ENCODE measurements at regions not wholly inside any gene's neighbourhood (a gene's known extent, or its start where the extent isn't known, plus 50 kb on each side); places are given as distances from the start of the nearest gene placed in this dataset.

GRCh38 chr4:162804351-162804924 lies 362.3 kb downstream of the NAF1 start:
- DNase-seq (ENCODE audit: low spot score in 2 of 2), result no peak
- Histone ChIP-seq H3K4me1 (no peaks in the 10 kb centered on the region), H3K9me3 (peaks cover 4% of the 10 kb centered on the region), H3K4me3 (no peak overlapping the region), H3K27ac (no peak overlapping the region), H3K36me3 (no peaks in the 10 kb centered on the region), H3K27me3 (no peaks in the 10 kb centered on the region)
- 72% methylated on average over 4 of the region's 4 CpGs for WGBS
- TF ChIP-seq CTCF (IDR thresholded peaks at IDR 0.05) (no peak), POLR2A (IDR thresholded peaks at IDR 0.05) (no peak), POLR2AphosphoS5 (IDR thresholded peaks at IDR 0.05) (no peak), EP300 (IDR thresholded peaks at IDR 0.05) (no peak)

- TF ChIP-seq CTCF (IDR thresholded peaks at IDR 0.05), result no peak
- no peak for TF ChIP-seq POLR2AphosphoS5 (IDR thresholded peaks at IDR 0.05)
- TF ChIP-seq POLR2A (IDR thresholded peaks at IDR 0.05), result no peak
- no peak for TF ChIP-seq EP300 (IDR thresholded peaks at IDR 0.05)
- Histone ChIP-seq H3K36me3 (no peaks in the 10 kb centered on the region), H3K27me3 (no peaks in the 10 kb centered on the region), H3K27ac (no peak overlapping the region), H3K4me1 (no peaks in the 10 kb centered on the region), H3K9me3 (peaks cover 4% of the 10 kb centered on the region), H3K4me3 (no peak overlapping the region)
- no peak for DNase-seq (ENCODE audit: low spot score in 2 of 2)
Observed at GRCh38 chr4:162803378-162803777, 363.3 kb downstream of the NAF1 start.

DNA sequence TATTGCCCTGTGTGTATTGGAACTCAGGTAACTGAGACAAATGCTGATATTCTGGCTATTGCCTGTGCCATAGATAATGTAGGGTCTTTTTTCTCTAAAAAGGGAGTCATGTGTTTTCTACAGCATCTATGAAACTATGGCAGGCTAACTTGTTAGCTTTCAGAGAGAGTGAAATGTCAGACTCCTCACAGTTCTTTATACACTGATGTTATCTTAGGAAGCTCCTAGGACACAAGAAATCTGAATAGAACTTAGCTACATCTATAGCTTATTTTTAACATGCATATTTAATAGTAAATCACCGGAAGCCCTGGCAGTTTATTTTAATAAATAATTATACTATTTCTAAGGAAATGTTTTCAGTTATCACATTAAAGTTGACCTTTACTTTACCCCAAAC lies 369.6 kb downstream of the NAF1 start:
- Histone ChIP-seq H3K4me1 (no peaks in the 10 kb centered on the region), H3K27ac (no peak overlapping the region), H3K4me3 (no peak overlapping the region), H3K27me3 (no peaks in the 10 kb centered on the region), H3K9me3 (peaks cover 3% of the 10 kb centered on the region), H3K36me3 (no peaks in the 10 kb centered on the region)
- no peak for DNase-seq (ENCODE audit: low spot score in 2 of 2)
- TF ChIP-seq POLR2AphosphoS5 (IDR thresholded peaks at IDR 0.05) (no peak), POLR2A (IDR thresholded peaks at IDR 0.05) (no peak), EP300 (IDR thresholded peaks at IDR 0.05) (no peak), CTCF (IDR thresholded peaks at IDR 0.05) (no peak)
- 81% methylated on average over 1 of the region's 1 CpG for WGBS

- DNase-seq (ENCODE audit: low spot score in 2 of 2), result no peak
- 78% methylated on average over 2 of the region's 2 CpGs for WGBS
- no peaks in the 10 kb centered on the region for H3K27me3 ChIP-seq
- no peaks in the 10 kb centered on the region for H3K36me3 ChIP-seq
- H3K4me3 ChIP-seq, result no peak overlapping the region
- no peaks in the 10 kb centered on the region for H3K4me1 ChIP-seq
- H3K9me3 ChIP-seq, result no peaks in the 10 kb centered on the region
- no peak for TF ChIP-seq POLR2A (IDR thresholded peaks at IDR 0.05)
- no peak for TF ChIP-seq CTCF (IDR thresholded peaks at IDR 0.05)
- no peak for TF ChIP-seq EP300 (IDR thresholded peaks at IDR 0.05)
- TF ChIP-seq POLR2AphosphoS5 (IDR thresholded peaks at IDR 0.05), result no peak
- no peak overlapping the region for H3K27ac ChIP-seq
Observed at GRCh38 chr4:162793571-162793970, 373.1 kb downstream of the NAF1 start.

GRCh38 chr4:162793004-162793403 lies 373.7 kb downstream of the NAF1 start:
- Histone ChIP-seq H3K4me3 (no peak overlapping the region), H3K4me1 (no peaks in the 10 kb centered on the region), H3K9me3 (no peaks in the 10 kb centered on the region), H3K27ac (no peak overlapping the region), H3K36me3 (no peaks in the 10 kb centered on the region), H3K27me3 (no peaks in the 10 kb centered on the region)
- 85% methylated on average over 2 of the region's 2 CpGs for WGBS
- DNase-seq (ENCODE audit: low spot score in 2 of 2), result no peak
- no peak for TF ChIP-seq POLR2A (IDR thresholded peaks at IDR 0.05)
- TF ChIP-seq POLR2AphosphoS5 (IDR thresholded peaks at IDR 0.05), result no peak
- TF ChIP-seq CTCF (IDR thresholded peaks at IDR 0.05), result no peak
- TF ChIP-seq EP300 (IDR thresholded peaks at IDR 0.05), result no peak
